DND-41 (cell line): ENCODE measurements at regions not wholly inside any gene's neighbourhood (a gene's known extent, or its start where the extent isn't known, plus 50 kb on each side); places are given as distances from the start of the nearest gene placed in this dataset.

Experiments used
- ATAC-seq: fragments of 200-7000 bp; cut with Tn5 transposase; 3 replicates; pipeline ENCODE4 v1.9.1; 2021; ENCODE audit warnings: low read depth; ENCODE audit not compliant: insufficient read depth
- DNase-seq: peaks from one replicate; pipeline ENCODE4 v3.0.0-alpha.2; 2020
- H2AFZ ChIP-seq: 2 replicates; pipeline ENCODE4 v1.6.0; 2012; ENCODE audit warnings: low read depth, low read length
- H3K27ac ChIP-seq: 2 replicates; pipeline ENCODE4 v1.5.1; 2012; ENCODE audit warnings: low read length, inconsistent platforms
- H3K27me3 ChIP-seq: fragments of 200-600 bp; sonication (generic); 2 replicates; pipeline ENCODE4 v1.6.0; 2012; ENCODE audit warnings: low read length, mild to moderate bottlenecking, inconsistent platforms; ENCODE audit not compliant: insufficient read depth, poor library complexity
- H3K36me3 ChIP-seq: 2 replicates; pipeline ENCODE4 v1.5.1; 2012; ENCODE audit warnings: low read length, inconsistent platforms; ENCODE audit not compliant: insufficient read depth
- H3K4me1 ChIP-seq: 2 replicates; pipeline ENCODE4 v1.5.1; 2012; ENCODE audit warnings: mild to moderate bottlenecking, low read length; ENCODE audit not compliant: insufficient read depth
- H3K4me2 ChIP-seq: 2 replicates; pipeline ENCODE4 v1.6.0; 2012; ENCODE audit warnings: mild to moderate bottlenecking, moderate library complexity, low read length, inconsistent platforms; ENCODE audit not compliant: insufficient read depth
- H3K4me3 ChIP-seq, 2 experiments: fragments of 200-600 bp in 1 of 2; shearing (Covaris generic) in 1 of 2; 2 replicates each; pipeline ENCODE4 v1.5.1; 2012 to 2016; ENCODE audit warnings: inconsistent platforms in 2 of 2, low read length in 2 of 2, mild to moderate bottlenecking in 2 of 2, low read depth in 1 of 2, moderate library complexity in 1 of 2
- H3K79me2 ChIP-seq: 2 replicates; pipeline ENCODE4 v1.6.0; 2012; ENCODE audit warnings: low read length, inconsistent platforms; ENCODE audit not compliant: insufficient read depth
- H3K9ac ChIP-seq: 2 replicates; pipeline ENCODE4 v1.6.0; 2012; ENCODE audit warnings: low read depth, mild to moderate bottlenecking, inconsistent platforms, low read length, moderate library complexity
- H3K9me3 ChIP-seq: 2 replicates; pipeline ENCODE4 v1.5.1; 2012; ENCODE audit warnings: low read length, moderate library complexity, mild to moderate bottlenecking, inconsistent platforms; ENCODE audit not compliant: insufficient read depth, severe bottlenecking
- H4K20me1 ChIP-seq: 2 replicates; pipeline ENCODE4 v1.6.0; 2012; ENCODE audit warnings: low read length; ENCODE audit not compliant: insufficient read depth
- EZH2 ChIP-seq: IDR thresholded peaks from 3 replicates; pipeline ENCODE4 v1.6.1; 2012; ENCODE audit warnings: borderline replicate concordance, low read depth, mild to moderate bottlenecking, moderate library complexity, low read length, inconsistent platforms; ENCODE audit not compliant: severe bottlenecking
- TF ChIP-seq, protein P1 (sequence below): IDR thresholded peaks from 2 replicates; pipeline ENCODE4 v1.5.1; 2012; ENCODE audit warnings: borderline replicate concordance, low read length, moderate library complexity, mild to moderate bottlenecking; ENCODE audit not compliant: poor library complexity, severe bottlenecking; ENCODE audit errors: extremely low read depth

DNA sequence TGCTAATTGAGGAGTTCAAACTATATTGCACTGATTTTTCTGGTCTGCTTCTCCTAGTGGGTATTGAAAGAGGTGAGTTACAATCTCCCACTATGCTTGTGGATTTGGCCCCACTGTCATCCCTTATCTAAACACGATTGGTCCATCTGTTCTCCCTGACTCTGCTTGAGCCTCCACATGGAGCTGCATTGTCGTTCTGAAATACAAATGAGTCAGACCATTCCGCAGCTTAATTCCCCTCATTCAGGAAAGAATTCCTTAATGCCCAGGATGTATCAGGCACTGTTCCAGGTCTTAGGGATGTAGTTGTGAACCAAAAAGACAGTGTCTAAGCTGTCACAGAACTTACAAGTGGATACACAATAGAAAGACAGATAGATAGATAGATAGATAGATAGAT is 461.9 kb downstream of the QKI start:
- Histone ChIP-seq H3K9me3 (peaks cover 3% of the 10 kb centered on the region), H3K79me2 (no peaks in the 10 kb centered on the region), H3K36me3 (no peaks in the 10 kb centered on the region), H3K27ac (no peak overlapping the region), H3K4me2 (no peak overlapping the region), H2AFZ (no peak overlapping the region), H3K4me3 (no peak overlapping the region), H3K27me3 (no peaks in the 10 kb centered on the region), H3K9ac (no peak overlapping the region), H4K20me1 (no peaks in the 10 kb centered on the region), H3K4me1 (no peaks in the 10 kb centered on the region)
- no peak for DNase-seq
- ATAC-seq = no peak
- no peak for TF ChIP-seq EZH2
- TF ChIP-seq, protein P1, sequence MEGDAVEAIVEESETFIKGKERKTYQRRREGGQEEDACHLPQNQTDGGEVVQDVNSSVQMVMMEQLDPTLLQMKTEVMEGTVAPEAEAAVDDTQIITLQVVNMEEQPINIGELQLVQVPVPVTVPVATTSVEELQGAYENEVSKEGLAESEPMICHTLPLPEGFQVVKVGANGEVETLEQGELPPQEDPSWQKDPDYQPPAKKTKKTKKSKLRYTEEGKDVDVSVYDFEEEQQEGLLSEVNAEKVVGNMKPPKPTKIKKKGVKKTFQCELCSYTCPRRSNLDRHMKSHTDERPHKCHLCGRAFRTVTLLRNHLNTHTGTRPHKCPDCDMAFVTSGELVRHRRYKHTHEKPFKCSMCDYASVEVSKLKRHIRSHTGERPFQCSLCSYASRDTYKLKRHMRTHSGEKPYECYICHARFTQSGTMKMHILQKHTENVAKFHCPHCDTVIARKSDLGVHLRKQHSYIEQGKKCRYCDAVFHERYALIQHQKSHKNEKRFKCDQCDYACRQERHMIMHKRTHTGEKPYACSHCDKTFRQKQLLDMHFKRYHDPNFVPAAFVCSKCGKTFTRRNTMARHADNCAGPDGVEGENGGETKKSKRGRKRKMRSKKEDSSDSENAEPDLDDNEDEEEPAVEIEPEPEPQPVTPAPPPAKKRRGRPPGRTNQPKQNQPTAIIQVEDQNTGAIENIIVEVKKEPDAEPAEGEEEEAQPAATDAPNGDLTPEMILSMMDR = no peak

DNA sequence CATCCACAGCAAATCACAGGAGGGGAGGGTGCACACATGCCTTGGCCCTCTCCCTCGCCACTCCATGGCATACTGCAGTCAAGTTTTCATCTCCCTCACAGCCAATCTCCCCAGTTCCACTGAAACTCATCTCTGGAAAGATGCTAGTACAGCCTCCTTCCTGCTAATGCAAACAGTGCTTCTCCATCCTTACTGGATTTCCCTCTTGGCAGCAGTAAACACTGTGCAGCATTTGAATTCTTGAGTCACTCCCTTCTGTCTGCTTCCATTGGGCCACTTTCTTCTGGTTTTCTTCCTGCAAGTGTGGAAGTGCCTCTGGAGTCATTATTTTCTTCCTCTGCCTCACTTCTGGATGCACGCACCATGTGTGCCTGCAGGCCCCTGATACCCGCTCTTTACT is 460.3 kb downstream of the QKI start:
- Histone ChIP-seq H3K4me3 (no peak overlapping the region), H2AFZ (no peak overlapping the region), H3K27me3 (no peaks in the 10 kb centered on the region), H3K79me2 (no peaks in the 10 kb centered on the region), H3K36me3 (no peaks in the 10 kb centered on the region), H4K20me1 (no peaks in the 10 kb centered on the region), H3K4me1 (no peaks in the 10 kb centered on the region), H3K4me2 (no peak overlapping the region), H3K9me3 (peaks cover 3% of the 10 kb centered on the region), H3K27ac (no peak overlapping the region), H3K9ac (no peak overlapping the region)
- ATAC-seq = no peak
- DNase-seq = no peak
- TF ChIP-seq EZH2 = no peak
- TF ChIP-seq, protein P1 = no peak

DNA sequence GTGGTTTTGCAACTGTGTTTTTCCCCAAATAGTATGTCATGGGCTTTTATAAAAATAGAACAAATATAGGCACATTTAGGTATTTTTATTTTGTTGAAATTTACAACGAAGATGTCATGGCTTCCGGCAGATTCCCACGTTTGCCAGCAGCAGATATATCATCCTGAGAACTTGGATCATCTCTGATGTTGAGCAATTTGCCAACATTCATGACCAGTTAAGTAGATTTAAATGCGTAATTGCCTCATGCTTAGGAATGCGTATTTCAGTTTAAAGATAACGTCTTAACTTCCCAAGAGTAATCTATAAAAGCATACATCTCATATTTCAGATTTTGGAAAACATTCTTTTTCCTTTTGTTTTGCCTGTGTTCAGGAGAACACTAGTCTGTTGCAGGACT is 457.8 kb downstream of the QKI start:
- no peaks in the 10 kb centered on the region for H3K9me3 ChIP-seq
- H3K27me3 ChIP-seq = no peaks in the 10 kb centered on the region
- no peak for DNase-seq
- H2AFZ ChIP-seq = no peak overlapping the region
- no peak for TF ChIP-seq EZH2
- TF ChIP-seq, protein P1 = no peak
- H3K27ac ChIP-seq = no peak overlapping the region
- ATAC-seq = no peak
- no peak overlapping the region for H3K4me3 ChIP-seq
- H3K79me2 ChIP-seq = no peaks in the 10 kb centered on the region
- no peak overlapping the region for H3K9ac ChIP-seq
- H3K36me3 ChIP-seq = no peaks in the 10 kb centered on the region
- no peaks in the 10 kb centered on the region for H4K20me1 ChIP-seq
- no peaks in the 10 kb centered on the region for H3K4me1 ChIP-seq
- H3K4me2 ChIP-seq = no peak overlapping the region

GRCh38 chr6:163871616-163872015 is 457.1 kb downstream of the QKI start:
- Histone ChIP-seq H3K9ac (no peak overlapping the region), H2AFZ (no peak overlapping the region), H3K79me2 (no peaks in the 10 kb centered on the region), H3K4me3 (no peak overlapping the region), H3K36me3 (no peaks in the 10 kb centered on the region), H3K4me1 (no peaks in the 10 kb centered on the region), H3K27ac (no peak overlapping the region), H4K20me1 (no peaks in the 10 kb centered on the region), H3K9me3 (no peaks in the 10 kb centered on the region), H3K27me3 (no peaks in the 10 kb centered on the region), H3K4me2 (no peak overlapping the region)
- TF ChIP-seq, protein P1 = no peak
- no peak for TF ChIP-seq EZH2
- no peak for ATAC-seq
- DNase-seq = no peak
